IgD-negative memory B cell (primary cell): ENCODE measurements at regions not wholly inside any gene's neighbourhood (a gene's known extent, or its start where the extent isn't known, plus 50 kb on each side); places are given as distances from the start of the nearest gene placed in this dataset.
"Not testable (repeated sequence)": the region's sequence is repeated elsewhere in the genome, so short reads cannot be mapped to it uniquely, and the experiment has no call there.

Experiments used
- H3K27ac Mint-ChIP-seq, 3 donors: one replicate each; pipeline ENCODE4 v1.8.0; 2020 to 2022; ENCODE audit warnings: mild to moderate bottlenecking in 3 of 3, mixed read lengths in 3 of 3, moderate library complexity in 1 of 3
- H3K27me3 Mint-ChIP-seq: one replicate; pipeline ENCODE4 v1.8.0; 2021; ENCODE audit warnings: mixed read lengths
- H3K36me3 Mint-ChIP-seq: one replicate; pipeline ENCODE4 v1.8.0; 2020; ENCODE audit warnings: mild to moderate bottlenecking, mixed read lengths
- H3K4me1 Mint-ChIP-seq, 3 donors: one replicate each; pipeline ENCODE4 v1.8.0; 2020 to 2022; ENCODE audit warnings: mixed read lengths in 3 of 3, mild to moderate bottlenecking in 1 of 3
- H3K4me3 Mint-ChIP-seq, 4 donors: one replicate each; pipeline ENCODE4 v1.8.0; 2020 to 2022; ENCODE audit warnings: mild to moderate bottlenecking in 4 of 4, mixed read lengths in 4 of 4, moderate library complexity in 3 of 4
- H3K9me3 Mint-ChIP-seq, 3 donors: one replicate each; pipeline ENCODE4 v1.8.0; 2020 to 2021; ENCODE audit warnings: mixed read lengths in 3 of 3, mild to moderate bottlenecking in 1 of 3

GRCh38 chr14:40398981-40399380 is 966.7 kb upstream of the FBXO33 start:
- Mint-ChIP-seq H3K27ac (no peak overlapping the region), H3K4me1 (peaks cover 0 to 1% (median 0%) of the 10 kb centered on the region in 3 donors), H3K9me3 (peaks cover 0 to 2% (median 0%) of the 10 kb centered on the region in 3 donors), H3K4me3 (no peak overlapping the region), H3K36me3 (no peaks in the 10 kb centered on the region), H3K27me3 (no peaks in the 10 kb centered on the region)

GRCh38 chr14:40394634-40395340 is 962.6 kb upstream of the FBXO33 start:
- peak overlapping the region in 1 of 4 donors; percentile 25 for H3K4me3 Mint-ChIP-seq
- no peaks in the 10 kb centered on the region for H3K36me3 Mint-ChIP-seq
- H3K27ac Mint-ChIP-seq, result no peak overlapping the region
- H3K27me3 Mint-ChIP-seq, result no peaks in the 10 kb centered on the region
- H3K4me1 Mint-ChIP-seq, result peaks cover 0 to 1% (median 0%) of the 10 kb centered on the region in 3 donors
- peaks cover 0 to 2% (median 0%) of the 10 kb centered on the region in 3 donors for H3K9me3 Mint-ChIP-seq

- Mint-ChIP-seq H3K4me1 (no peaks in the 10 kb centered on the region), H3K36me3 (no peaks in the 10 kb centered on the region), H3K27ac (no peak overlapping the region), H3K4me3 (no peak overlapping the region), H3K27me3 (no peaks in the 10 kb centered on the region), H3K9me3 (no peaks in the 10 kb centered on the region)
Observed at GRCh38 chr14:40393143-40393542, 960.9 kb upstream of the FBXO33 start.

GRCh38 chr14:40386433-40386832 is 954.2 kb upstream of the FBXO33 start:
- no peaks in the 10 kb centered on the region for H3K4me1 Mint-ChIP-seq
- no peak overlapping the region for H3K27ac Mint-ChIP-seq
- no peak overlapping the region for H3K4me3 Mint-ChIP-seq
- H3K27me3 Mint-ChIP-seq, result no peaks in the 10 kb centered on the region
- H3K9me3 Mint-ChIP-seq, result peaks cover 0 to 6% (median 1%) of the 10 kb centered on the region in 3 donors
- H3K36me3 Mint-ChIP-seq, result no peaks in the 10 kb centered on the region

GRCh38 chr14:40374221-40374620 is 942.0 kb upstream of the FBXO33 start:
- Mint-ChIP-seq H3K27me3 (no peaks in the 10 kb centered on the region), H3K9me3 (peaks cover 0 to 5% (median 4%) of the 10 kb centered on the region in 3 donors), H3K27ac (no peak overlapping the region), H3K4me1 (peaks cover 0 to 1% (median 0%) of the 10 kb centered on the region in 3 donors), H3K36me3 (no peaks in the 10 kb centered on the region), H3K4me3 (no peak overlapping the region)

- Mint-ChIP-seq H3K9me3 (peaks cover 0 to 4% (median 3%) of the 10 kb centered on the region in 3 donors), H3K36me3 (no peaks in the 10 kb centered on the region), H3K27me3 (no peaks in the 10 kb centered on the region), H3K4me3 (no peak overlapping the region), H3K27ac (no peak overlapping the region), H3K4me1 (no peaks in the 10 kb centered on the region)
Observed at GRCh38 chr14:40371011-40371410, 938.8 kb upstream of the FBXO33 start.

- H3K27me3 Mint-ChIP-seq, result no peaks in the 10 kb centered on the region
- no peaks in the 10 kb centered on the region for H3K36me3 Mint-ChIP-seq
- H3K4me1 Mint-ChIP-seq, result no peaks in the 10 kb centered on the region
- H3K9me3 Mint-ChIP-seq, result peaks cover 0 to 3% (median 2%) of the 10 kb centered on the region in 3 donors
- H3K4me3 Mint-ChIP-seq, result no peak overlapping the region
- H3K27ac Mint-ChIP-seq, result no peak overlapping the region
Observed at GRCh38 chr14:40368314-40368713, 936.1 kb upstream of the FBXO33 start.

- H3K4me1 Mint-ChIP-seq, result no peaks in the 10 kb centered on the region
- no peak overlapping the region for H3K4me3 Mint-ChIP-seq
- H3K36me3 Mint-ChIP-seq, result no peaks in the 10 kb centered on the region
- peaks cover 0 to 3% (median 2%) of the 10 kb centered on the region in 3 donors for H3K9me3 Mint-ChIP-seq
- H3K27me3 Mint-ChIP-seq, result no peaks in the 10 kb centered on the region
- no peak overlapping the region for H3K27ac Mint-ChIP-seq
Observed at GRCh38 chr14:40367717-40368116, 935.5 kb upstream of the FBXO33 start.

- Mint-ChIP-seq H3K36me3 (no peaks in the 10 kb centered on the region), H3K4me3 (no peak overlapping the region), H3K9me3 (peaks cover 0 to 2% (median 0%) of the 10 kb centered on the region in 3 donors), H3K27me3 (no peaks in the 10 kb centered on the region), H3K27ac (no peak overlapping the region), H3K4me1 (no peaks in the 10 kb centered on the region)
Observed at GRCh38 chr14:40365305-40365704, 933.1 kb upstream of the FBXO33 start.

- H3K9me3 Mint-ChIP-seq, result peaks cover 0 to 2% (median 0%) of the 10 kb centered on the region in 3 donors
- no peaks in the 10 kb centered on the region for H3K36me3 Mint-ChIP-seq
- H3K4me3 Mint-ChIP-seq, result no peak overlapping the region
- no peaks in the 10 kb centered on the region for H3K4me1 Mint-ChIP-seq
- no peaks in the 10 kb centered on the region for H3K27me3 Mint-ChIP-seq
- no peak overlapping the region for H3K27ac Mint-ChIP-seq
Observed at GRCh38 chr14:40362856-40363255, 930.6 kb upstream of the FBXO33 start.

GRCh38 chr14:40354754-40355153 is 922.5 kb upstream of the FBXO33 start:
- Mint-ChIP-seq H3K9me3 (peaks cover 0 to 2% (median 0%) of the 10 kb centered on the region in 3 donors), H3K4me3 (no peak overlapping the region), H3K4me1 (no peaks in the 10 kb centered on the region), H3K27ac (no peak overlapping the region), H3K27me3 (no peaks in the 10 kb centered on the region), H3K36me3 (no peaks in the 10 kb centered on the region)

- not testable (repeated sequence) for H3K36me3 Mint-ChIP-seq, H3K4me1 Mint-ChIP-seq, H3K4me3 Mint-ChIP-seq, H3K9me3 Mint-ChIP-seq, H3K27ac Mint-ChIP-seq, H3K27me3 Mint-ChIP-seq
Observed at GRCh38 chr14:40348104-40348503, 915.9 kb upstream of the FBXO33 start.

- Mint-ChIP-seq H3K27me3 (no peaks in the 10 kb centered on the region), H3K4me1 (no peaks in the 10 kb centered on the region), H3K9me3 (peaks cover 0 to 3% (median 0%) of the 10 kb centered on the region in 3 donors), H3K27ac (no peak overlapping the region), H3K4me3 (no peak overlapping the region), H3K36me3 (no peaks in the 10 kb centered on the region)
Observed at GRCh38 chr14:40347675-40348074, 915.4 kb upstream of the FBXO33 start.

- Mint-ChIP-seq H3K4me3 (no peak overlapping the region), H3K27me3 (no peaks in the 10 kb centered on the region), H3K9me3 (peaks cover 0 to 3% (median 0%) of the 10 kb centered on the region in 3 donors), H3K4me1 (no peaks in the 10 kb centered on the region), H3K36me3 (no peaks in the 10 kb centered on the region), H3K27ac (no peak overlapping the region)
Observed at GRCh38 chr14:40346275-40346674, 914.0 kb upstream of the FBXO33 start.

GRCh38 chr14:40345334-40345733 is 913.1 kb upstream of the FBXO33 start:
- Mint-ChIP-seq H3K27ac (no peak overlapping the region), H3K9me3 (peaks cover 0 to 3% (median 0%) of the 10 kb centered on the region in 3 donors), H3K4me1 (no peaks in the 10 kb centered on the region), H3K36me3 (no peaks in the 10 kb centered on the region), H3K4me3 (no peak overlapping the region), H3K27me3 (no peaks in the 10 kb centered on the region)

GRCh38 chr14:40340708-40341107 is 908.5 kb upstream of the FBXO33 start:
- Mint-ChIP-seq H3K4me1 (no peaks in the 10 kb centered on the region), H3K27me3 (no peaks in the 10 kb centered on the region)

More at GRCh38 chr14:40340708-40341107, 908.5 kb upstream of the FBXO33 start:
- H3K27ac Mint-ChIP-seq, result no peak overlapping the region
- H3K4me3 Mint-ChIP-seq, result no peak overlapping the region
- no peaks in the 10 kb centered on the region for H3K9me3 Mint-ChIP-seq
- H3K36me3 Mint-ChIP-seq, result no peaks in the 10 kb centered on the region
